DMS53 (cell line): ENCODE measurements at regions not wholly inside any gene's neighbourhood (a gene's known extent, or its start where the extent isn't known, plus 50 kb on each side); places are given as distances from the start of the nearest gene placed in this dataset.

Experiments used
- DNase-seq: peaks from one replicate; lab custom pipeline; 2025; lab: John Stamatoyannopoulos, UW

DNA sequence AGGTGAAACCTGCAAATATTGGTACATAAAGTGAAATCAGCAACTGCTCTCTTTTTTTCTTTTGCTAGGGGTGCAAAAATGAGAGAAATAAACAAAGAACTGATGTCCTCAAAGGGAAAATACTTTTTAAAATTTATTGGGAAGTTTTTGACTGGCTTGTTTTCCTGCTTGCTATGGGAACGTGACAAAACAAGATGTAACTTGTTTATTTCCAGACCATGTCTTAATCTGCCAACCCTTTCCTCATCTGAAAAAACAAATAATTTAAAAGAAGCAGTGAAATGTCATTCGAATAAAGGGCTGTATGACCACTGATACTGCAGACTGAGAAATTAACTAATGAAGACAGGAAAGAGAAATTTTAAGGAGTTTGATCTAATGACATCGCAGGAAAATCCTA is 221.9 kb downstream of the CBLN4 start:
- DNase-seq = no peak

DNA sequence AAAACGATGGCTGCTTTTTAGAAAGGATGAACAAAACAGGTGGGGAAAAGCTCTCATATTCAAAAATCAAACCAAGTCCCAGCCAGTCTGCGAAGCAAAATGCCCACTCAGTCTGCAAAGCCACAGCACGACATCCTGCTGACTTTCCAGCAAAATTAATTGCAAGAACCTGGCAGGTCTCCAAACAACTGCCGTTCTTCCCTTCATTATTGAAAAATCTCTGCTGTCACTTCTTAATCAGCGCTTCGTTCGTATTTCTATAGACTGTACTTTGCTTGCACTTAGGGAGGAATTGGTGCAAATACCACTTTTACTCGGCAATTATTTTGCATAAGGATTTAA is 222.4 kb downstream of the CBLN4 start:
- no peak for DNase-seq

- DNase-seq = no peak
These were observed 223.0 kb downstream of the CBLN4 start for GRCh38 chr20:55782224-55782911.

DNA sequence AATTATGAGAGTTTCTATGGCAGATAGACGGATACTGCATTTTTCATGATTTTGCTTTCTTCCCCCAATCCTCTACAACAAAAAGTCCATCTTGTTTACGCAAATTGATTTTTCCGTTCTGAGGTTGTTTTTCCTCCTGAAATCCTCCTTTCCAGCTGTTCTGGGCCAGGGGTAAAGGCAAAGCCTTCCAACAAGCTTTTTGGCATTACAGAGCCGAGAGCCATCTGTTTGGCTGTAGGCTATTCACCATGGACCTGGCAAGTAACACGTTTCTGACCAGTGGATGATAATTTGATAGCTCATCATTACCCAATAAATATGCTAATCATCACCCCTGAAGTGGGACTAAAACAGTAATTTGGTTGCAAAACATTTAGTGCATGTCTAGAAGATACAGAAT is 226.5 kb downstream of the CBLN4 start:
- DNase-seq = no peak

DNA sequence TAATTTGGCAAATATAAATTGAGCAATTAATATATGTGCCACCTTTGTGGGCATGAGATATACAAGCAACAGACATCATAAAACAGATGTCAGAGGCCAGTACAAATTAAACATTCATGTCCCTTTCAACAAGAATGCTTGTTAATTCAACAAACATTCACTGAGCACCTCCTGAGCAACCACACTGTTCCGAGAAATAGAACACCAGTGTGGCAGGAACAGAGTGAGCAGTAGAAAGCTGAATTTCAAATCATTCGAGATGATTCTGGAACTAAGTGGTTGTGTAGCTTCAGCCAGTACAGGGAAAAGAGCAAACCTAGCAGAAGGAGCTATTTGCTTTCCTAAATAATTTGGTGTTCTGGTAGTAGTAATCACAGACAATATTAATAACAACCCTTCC is 227.7 kb downstream of the CBLN4 start:
- DNase-seq = no peak

- no peak for DNase-seq
These were observed 229.1 kb downstream of the CBLN4 start for GRCh38 chr20:55776176-55776575.

- DNase-seq = no peak
These were observed 230.7 kb downstream of the CBLN4 start for GRCh38 chr20:55774628-55775027.

DNA sequence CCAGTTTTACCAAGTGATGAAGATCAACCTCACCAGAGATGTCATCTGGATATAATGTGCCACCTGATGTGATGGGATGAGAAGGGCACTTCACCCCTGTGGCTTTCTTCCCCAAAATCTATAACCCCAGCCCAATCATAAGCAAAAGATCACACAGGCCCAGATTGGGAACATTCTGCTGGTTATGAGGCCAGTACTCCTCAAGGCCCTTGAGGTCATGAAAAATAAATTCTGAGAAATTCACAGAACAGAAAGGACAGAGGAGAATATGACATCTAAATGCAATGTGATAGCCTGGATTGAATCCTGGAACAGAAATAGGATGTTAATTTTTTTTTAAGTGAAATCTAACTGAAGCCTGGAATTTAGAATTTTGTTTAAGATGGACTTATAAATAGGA is 243.5 kb downstream of the CBLN4 start:
- no peak for DNase-seq

GRCh38 chr20:55761100-55761499 is 244.2 kb downstream of the CBLN4 start:
- DNase-seq = no peak

- no peak for DNase-seq
These were observed 244.7 kb downstream of the CBLN4 start for GRCh38 chr20:55760586-55760985.

- no peak for DNase-seq
These were observed 249.5 kb downstream of the CBLN4 start for GRCh38 chr20:55755861-55756260.

- DNase-seq = no peak
These were observed 249.9 kb downstream of the CBLN4 start for GRCh38 chr20:55755411-55755810.

DNA sequence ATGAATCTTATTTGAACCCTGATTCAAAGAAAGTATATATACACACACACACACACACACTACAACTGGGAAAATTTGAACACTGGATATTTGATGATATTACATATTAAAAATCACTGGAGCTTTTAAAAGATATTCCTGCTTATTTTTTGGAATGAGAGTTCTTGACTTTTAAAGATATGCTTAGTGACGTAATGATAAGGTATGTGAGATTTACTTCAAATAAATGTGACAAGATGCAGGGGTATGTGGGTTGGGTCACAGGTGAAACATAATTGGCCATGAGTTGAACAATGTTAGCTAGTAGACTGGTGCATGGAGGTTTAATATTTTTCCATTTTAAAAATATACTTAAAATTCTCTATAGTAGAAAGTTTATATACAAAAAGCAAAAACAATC is 258.6 kb downstream of the CBLN4 start:
- no peak for DNase-seq

- DNase-seq = no peak
These were observed 259.5 kb downstream of the CBLN4 start for GRCh38 chr20:55745840-55746239.

GRCh38 chr20:55744896-55745295 is 260.4 kb downstream of the CBLN4 start:
- DNase-seq = no peak

GRCh38 chr20:55741801-55742200 is 263.5 kb downstream of the CBLN4 start:
- DNase-seq = no peak

DNA sequence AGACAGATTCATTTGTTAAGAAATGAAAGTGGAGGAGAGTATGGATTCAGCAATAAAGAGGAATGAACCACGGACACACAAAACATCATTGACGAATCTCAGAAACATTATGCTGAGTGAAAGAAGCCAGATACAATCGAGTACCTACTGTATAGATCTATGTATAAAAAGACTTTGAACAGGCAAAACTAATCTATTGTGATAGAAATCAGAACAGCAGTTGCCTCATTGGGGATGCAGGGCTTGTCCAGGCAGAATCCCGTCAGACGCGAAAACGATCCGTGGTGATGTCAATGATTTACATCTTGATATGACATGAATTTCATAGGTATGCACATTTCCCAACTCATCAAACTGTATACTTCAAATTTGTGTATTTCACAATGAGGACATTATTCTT is 265.2 kb downstream of the CBLN4 start:
- no peak for DNase-seq

GRCh38 chr20:55730321-55730720 is 275.0 kb downstream of the CBLN4 start:
- DNase-seq = no peak

DNA sequence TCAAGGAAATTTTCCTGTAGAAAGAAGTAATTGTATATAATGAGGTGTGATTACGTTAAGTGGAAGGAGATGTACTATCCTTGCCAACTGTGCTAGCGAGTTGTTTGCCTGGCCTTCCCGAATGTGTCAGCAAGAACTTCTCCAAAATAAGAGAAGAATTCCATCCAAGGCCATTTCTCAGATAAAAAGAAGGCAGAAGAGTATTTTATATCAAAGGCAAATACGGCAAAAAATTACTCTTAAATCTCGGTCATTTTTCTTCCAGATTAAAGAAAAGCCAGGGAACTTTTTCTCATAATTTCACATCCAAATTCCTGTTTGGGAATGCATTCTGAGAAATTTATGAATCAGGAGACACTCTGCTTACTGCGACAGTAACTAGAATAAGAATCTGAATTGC is 290.6 kb downstream of the CBLN4 start:
- DNase-seq = no peak

DNA sequence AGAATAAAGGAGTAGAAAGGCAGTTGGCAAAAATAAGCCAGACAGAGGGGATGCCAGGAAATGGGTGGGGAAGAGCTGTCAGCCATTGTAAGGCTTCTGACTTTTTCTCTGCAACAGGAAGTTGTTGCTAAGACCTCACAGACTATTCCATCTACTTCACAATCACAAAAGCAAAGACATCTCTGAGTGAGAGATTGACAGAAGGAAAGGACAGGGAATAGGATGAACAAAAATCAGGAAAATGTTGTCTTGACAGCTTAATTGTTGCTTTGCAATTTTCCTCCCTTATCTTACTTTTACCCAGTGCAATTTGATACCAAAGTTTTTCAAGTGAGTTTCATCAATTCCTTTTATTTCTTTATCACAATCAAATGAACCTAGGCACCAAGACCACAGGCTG is 291.2 kb downstream of the CBLN4 start:
- no peak for DNase-seq

GRCh38 chr20:55704458-55704857 is 300.9 kb downstream of the CBLN4 start:
- DNase-seq = no peak

GRCh38 chr20:55701467-55701866 is 303.9 kb downstream of the CBLN4 start:
- DNase-seq = no peak

GRCh38 chr20:55696520-55696919 is 308.8 kb downstream of the CBLN4 start:
- no peak for DNase-seq

DNA sequence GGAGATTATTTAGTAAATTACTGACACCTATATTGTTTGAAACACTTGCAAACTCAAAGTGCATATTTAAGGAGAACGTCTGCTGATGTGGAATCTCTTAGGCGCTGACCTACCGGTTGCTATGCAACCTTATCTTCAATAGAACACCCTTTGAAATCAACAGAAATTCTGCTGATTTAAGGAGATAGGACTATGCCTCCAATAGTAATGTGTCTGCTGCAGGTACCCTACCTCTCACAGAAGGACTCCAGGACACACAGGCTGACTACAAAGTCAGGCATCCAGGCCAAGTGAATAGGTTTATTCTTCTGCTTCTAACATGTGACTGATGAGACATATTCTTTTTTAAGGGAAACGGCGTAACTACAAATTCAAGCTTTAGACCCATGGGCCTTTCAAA is 311.7 kb downstream of the CBLN4 start:
- no peak for DNase-seq

DNA sequence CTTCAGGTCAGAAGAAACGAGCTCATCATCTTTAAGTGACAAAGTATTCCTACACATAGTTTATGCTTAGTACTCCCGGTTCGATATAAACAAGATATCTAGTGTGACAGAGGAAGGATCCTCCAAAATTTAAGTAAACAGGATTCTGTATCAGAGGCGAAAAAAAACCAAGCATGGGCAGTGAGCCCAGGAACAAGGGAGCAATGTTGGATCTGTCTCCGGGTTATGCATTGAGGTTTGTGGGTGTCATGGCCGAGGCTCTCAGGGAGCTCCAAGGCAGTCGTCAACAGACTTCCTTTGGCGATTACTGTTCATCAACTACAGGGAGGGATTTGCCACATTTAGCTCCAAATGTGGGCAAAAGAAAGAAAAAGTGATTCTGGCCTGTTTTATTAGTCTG is 319.5 kb downstream of the CBLN4 start:
- DNase-seq = no peak
